Gastrocnemius medialis (tissue), 4 donors: ENCODE measurements at regions not wholly inside any gene's neighbourhood (a gene's known extent, or its start where the extent isn't known, plus 50 kb on each side); places are given as distances from the start of the nearest gene placed in this dataset.

Experiments used
- ATAC-seq, 2 donors: fragments of 150-250 bp; one replicate each; pipeline ENCODE4 v1.9.1; 2016
- DNase-seq, 2 donors: peaks; one replicate each; pipeline ENCODE4 v3.0.0-alpha.2; 2019
- H3K27ac ChIP-seq, 4 donors: fragments of 200-600 bp; sonication (generic); 1 replicate in 1 of 4; 2 replicates in 3 of 4; pipeline ENCODE4 v1.5.1; 2016 to 2018; ENCODE audit warnings: mild to moderate bottlenecking in 2 of 4, moderate library complexity in 1 of 4
- H3K27me3 ChIP-seq, 3 donors: fragments of 200-600 bp; sonication (generic) in 2 of 3; 1 replicate in 1 of 3; 2 replicates in 2 of 3; pipeline versions ENCODE4 v1.5.1 to v1.6.0; 2016 to 2019; ENCODE audit warnings: mild to moderate bottlenecking in 1 of 3, moderate library complexity in 1 of 3
- H3K36me3 ChIP-seq, 2 donors: fragments of 200-600 bp; sonication (generic) in 1 of 2; one replicate each; pipeline ENCODE4 v1.5.1; 2017 to 2018
- H3K4me1 ChIP-seq, 2 donors: fragments of 200-600 bp; sonication (generic) in 1 of 2; one replicate each; pipeline ENCODE4 v1.5.1; 2016 to 2017; ENCODE audit warnings: mild to moderate bottlenecking in 2 of 2
- H3K4me3 ChIP-seq, 4 donors: fragments of 200-600 bp; sonication (generic) in 3 of 4; 1 replicate in 1 of 4; 2 replicates in 3 of 4; pipeline ENCODE4 v1.5.1; 2016 to 2019; ENCODE audit warnings: mild to moderate bottlenecking in 2 of 4
- H3K9me3 ChIP-seq, 3 donors: fragments of 200-600 bp; sonication (generic) in 2 of 3; 1 replicate in 1 of 3; 2 replicates in 2 of 3; pipeline ENCODE4 v1.5.1; 2016 to 2019
- CTCF ChIP-seq, 5 experiments: fragments of 450-650 bp in 3 of 5; fragments of 200-600 bp in 2 of 5; sonication (generic) in 2 of 5; IDR thresholded peaks in 4 of 5; conservative IDR thresholded peaks in 1 of 5; 1 replicate in 4 of 5; 2 replicates in 1 of 5; pipeline ENCODE4 v1.5.1; 2016 to 2019; ENCODE audit warnings: antibody characterized with exemption in 5 of 5, mild to moderate bottlenecking in 3 of 5, moderate library complexity in 3 of 5
- POLR2A ChIP-seq, 2 donors: fragments of 450-650 bp; IDR thresholded peaks; one replicate each; pipeline ENCODE4 v1.6.1; 2017; ENCODE audit warnings: antibody characterized with exemption in 2 of 2, mild to moderate bottlenecking in 2 of 2, moderate library complexity in 2 of 2
- in situ Hi-C, 4 donors: fragments of 200-750 bp; cut with MboI; loops; one replicate each; pipeline versions ENCODE4 v1.15.0 to v1.8.0; 2017; ENCODE audit warnings: low sequenced_read_pairs in 4 of 4
- intact Hi-C: fragments of 100-400 bp; cut with DNase I; formaldehyde crosslinking; loops from one replicate; pipeline ENCODE4 v1.15.1; 2023; ENCODE audit warnings: low total_unique reads

DNA sequence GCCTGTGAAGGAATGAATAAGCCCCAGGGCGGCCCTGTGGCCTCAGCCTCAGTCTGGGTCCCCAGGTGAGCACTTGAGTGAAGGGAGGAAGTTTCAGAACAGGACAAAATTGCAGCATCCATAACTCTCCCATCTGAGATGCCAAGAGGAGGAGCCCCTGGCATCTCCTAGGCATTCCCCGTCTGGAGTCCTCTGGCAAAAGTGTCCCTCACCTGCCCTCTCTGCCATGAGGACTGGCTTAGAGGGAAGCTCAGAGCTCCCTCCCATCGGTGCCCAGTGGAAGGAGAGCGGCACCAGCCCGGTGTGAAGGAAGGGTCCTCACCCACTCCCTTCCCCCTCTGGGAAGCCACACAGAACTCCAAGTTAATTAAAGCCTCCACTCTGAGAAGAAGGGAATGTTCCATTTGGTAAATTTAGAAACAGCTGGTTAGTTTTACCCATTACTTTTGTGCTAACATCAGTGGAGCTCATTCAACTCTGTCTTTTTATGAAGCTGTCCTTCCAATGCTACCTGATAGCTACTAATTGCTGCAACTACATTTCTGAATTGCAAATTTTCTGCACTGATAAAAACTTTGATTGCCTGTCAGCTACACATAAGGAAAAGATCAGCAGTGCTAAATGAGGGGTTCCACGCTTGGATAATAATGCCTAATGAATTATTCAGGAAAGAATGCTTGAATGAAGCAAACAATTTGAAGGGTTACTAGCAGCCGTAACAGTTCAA is 123.3 kb upstream of the RCN1 start:
- Histone ChIP-seq H3K4me1 (no peaks in the 10 kb centered on the region), H3K27me3 (no peaks in the 10 kb centered on the region), H3K4me3 (no peak overlapping the region), H3K36me3 (no peaks in the 10 kb centered on the region), H3K9me3 (no peaks in the 10 kb centered on the region), H3K27ac (no peak overlapping the region)
- intact Hi-C loops = no loop called here
- TF ChIP-seq CTCF (IDR thresholded peaks at IDR 0.05 in 4 of 5, conservative IDR thresholded peaks at IDR 0.05 in 1 of 5) (no peak), POLR2A (IDR thresholded peaks at IDR 0.05) (no peak)
- in situ Hi-C loops = no loop called here
- DNase-seq (no peak), ATAC-seq (no peak)

DNA sequence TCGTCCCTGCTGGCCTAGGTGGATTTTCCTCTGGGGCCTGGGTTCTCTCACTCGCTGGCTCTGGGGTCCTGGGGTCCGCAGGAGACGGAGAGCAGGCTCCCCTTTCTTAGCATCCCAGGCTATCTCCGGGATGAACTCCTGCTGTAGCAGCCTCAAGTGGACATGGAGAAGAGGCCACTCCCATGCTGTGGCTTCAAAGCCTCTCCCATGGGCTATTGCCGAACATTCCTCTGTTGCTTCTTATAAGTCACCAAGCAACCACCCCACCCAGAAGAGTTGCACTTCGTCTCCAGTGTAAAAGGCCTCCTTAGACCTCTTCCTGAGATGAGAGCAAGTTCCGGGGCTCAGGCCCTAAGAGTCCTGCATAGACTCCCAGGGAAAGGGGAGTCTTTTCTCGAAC is 124.0 kb upstream of the RCN1 start:
- intact Hi-C loops (no loop called here), in situ Hi-C loops (no loop called here)

GRCh38 chr11:31964181-31964580 is 126.7 kb upstream of the RCN1 start:
- in situ Hi-C loops = no loop called here
- ATAC-seq = no peak

More for the DNA sequence above, 124.0 kb upstream of the RCN1 start:
- TF ChIP-seq CTCF (IDR thresholded peaks at IDR 0.05 in 4 of 5, conservative IDR thresholded peaks at IDR 0.05 in 1 of 5) (no peak), POLR2A (IDR thresholded peaks at IDR 0.05) (no peak)
- Histone ChIP-seq H3K9me3 (no peaks in the 10 kb centered on the region), H3K36me3 (no peaks in the 10 kb centered on the region), H3K27me3 (no peaks in the 10 kb centered on the region), H3K27ac (no peak overlapping the region), H3K4me1 (no peaks in the 10 kb centered on the region), H3K4me3 (no peak overlapping the region)
- ATAC-seq = no peak
- DNase-seq = no peak

GRCh38 chr11:31960126-31960525 is 130.7 kb upstream of the RCN1 start:
- intact Hi-C loops (no loop called here), in situ Hi-C loops (no loop called here)
- H3K27ac ChIP-seq = no peak overlapping the region
- ATAC-seq = no peak
- H3K4me1 ChIP-seq = no peaks in the 10 kb centered on the region
- H3K9me3 ChIP-seq = no peaks in the 10 kb centered on the region
- no peak overlapping the region for H3K4me3 ChIP-seq
- no peaks in the 10 kb centered on the region for H3K36me3 ChIP-seq
- DNase-seq = no peak
- TF ChIP-seq POLR2A (IDR thresholded peaks at IDR 0.05) = no peak
- no peak for TF ChIP-seq CTCF (IDR thresholded peaks at IDR 0.05 in 4 of 5, conservative IDR thresholded peaks at IDR 0.05 in 1 of 5)
- no peaks in the 10 kb centered on the region for H3K27me3 ChIP-seq

More at GRCh38 chr11:31964181-31964580, 126.7 kb upstream of the RCN1 start:
- no peaks in the 10 kb centered on the region for H3K36me3 ChIP-seq
- intact Hi-C loops = no loop called here
- H3K9me3 ChIP-seq = no peaks in the 10 kb centered on the region
- H3K27ac ChIP-seq = no peak overlapping the region
- TF ChIP-seq POLR2A (IDR thresholded peaks at IDR 0.05) = no peak
- no peak for TF ChIP-seq CTCF (IDR thresholded peaks at IDR 0.05 in 4 of 5, conservative IDR thresholded peaks at IDR 0.05 in 1 of 5)
- DNase-seq = no peak
- H3K27me3 ChIP-seq = no peaks in the 10 kb centered on the region
- H3K4me3 ChIP-seq = no peak overlapping the region
- no peaks in the 10 kb centered on the region for H3K4me1 ChIP-seq

DNA sequence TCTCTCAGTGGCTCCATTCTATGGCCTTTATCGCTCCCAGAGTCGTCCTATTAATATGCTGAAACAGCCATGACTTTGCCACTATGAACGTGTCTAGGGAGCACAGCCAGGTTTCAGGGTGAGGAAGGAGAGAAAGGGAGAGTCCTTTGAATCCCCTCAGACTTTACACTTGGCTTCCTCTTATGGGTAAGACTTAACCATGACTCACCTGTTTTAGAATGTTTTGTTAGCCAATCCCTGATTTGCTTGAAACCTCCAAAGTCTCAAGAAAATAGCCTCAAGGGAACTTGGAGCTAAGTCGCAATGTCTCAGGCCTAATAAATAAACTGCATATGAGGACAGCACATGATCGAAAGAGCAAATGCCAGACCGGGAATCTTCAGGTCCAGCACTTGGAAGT is 131.2 kb upstream of the RCN1 start:
- DNase-seq (no peak), ATAC-seq (no peak)
- no peak for TF ChIP-seq CTCF (IDR thresholded peaks at IDR 0.05 in 4 of 5, conservative IDR thresholded peaks at IDR 0.05 in 1 of 5)
- intact Hi-C loops (no loop called here), in situ Hi-C loops (no loop called here)
- Histone ChIP-seq H3K27ac (no peak overlapping the region), H3K36me3 (no peaks in the 10 kb centered on the region), H3K4me3 (no peak overlapping the region), H3K9me3 (no peaks in the 10 kb centered on the region), H3K4me1 (no peaks in the 10 kb centered on the region), H3K27me3 (no peaks in the 10 kb centered on the region)
